ENCODE measurements at regions not wholly inside any gene's neighbourhood (a gene's known extent, or its start where the extent isn't known, plus 50 kb on each side); places are given as distances from the start of the nearest gene placed in this dataset.

DNA sequence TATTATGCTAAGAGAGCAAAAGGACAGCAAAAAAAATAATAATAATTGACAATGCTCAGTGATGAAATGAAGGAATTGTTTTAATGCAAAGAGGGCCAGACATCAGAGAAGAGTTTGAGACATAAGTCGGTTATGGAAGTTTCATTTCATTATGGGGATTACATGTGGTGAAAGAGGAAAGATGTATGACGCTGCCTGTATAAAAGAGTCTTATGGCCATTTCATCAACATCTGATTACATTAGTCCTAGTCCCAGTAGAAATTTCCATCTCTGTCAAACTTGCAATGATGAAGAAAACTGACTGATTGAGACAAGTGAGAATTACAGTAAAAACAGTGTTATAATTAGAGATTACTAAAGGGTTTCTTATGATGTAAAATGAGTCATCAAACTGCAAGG, 900.6 kb upstream of the CDH9 start:
- H3K9me3 ChIP-seq, result no peaks in the 10 kb centered on the region
- H3K4me1 ChIP-seq (replicated peaks), result no peaks in the 10 kb centered on the region
- 97% methylated on average over 2 of the region's 2 CpGs for WGBS
- no peaks in the 10 kb centered on the region for H3K27me3 ChIP-seq (replicated peaks; ENCODE audit: insufficient read depth)
- intact Hi-C loops (cut with DNase I), result no loop called here
- no peak overlapping the region for H3K27ac ChIP-seq
- DNase-seq (ENCODE audit: low spot score), result no peak
- H3K36me3 ChIP-seq, result no peaks in the 10 kb centered on the region
- no peak for TF ChIP-seq POLR2A (IDR thresholded peaks at IDR 0.05)
- no peak for TF ChIP-seq POLR2AphosphoS5 (IDR thresholded peaks at IDR 0.05)
- TF ChIP-seq, protein P1, sequence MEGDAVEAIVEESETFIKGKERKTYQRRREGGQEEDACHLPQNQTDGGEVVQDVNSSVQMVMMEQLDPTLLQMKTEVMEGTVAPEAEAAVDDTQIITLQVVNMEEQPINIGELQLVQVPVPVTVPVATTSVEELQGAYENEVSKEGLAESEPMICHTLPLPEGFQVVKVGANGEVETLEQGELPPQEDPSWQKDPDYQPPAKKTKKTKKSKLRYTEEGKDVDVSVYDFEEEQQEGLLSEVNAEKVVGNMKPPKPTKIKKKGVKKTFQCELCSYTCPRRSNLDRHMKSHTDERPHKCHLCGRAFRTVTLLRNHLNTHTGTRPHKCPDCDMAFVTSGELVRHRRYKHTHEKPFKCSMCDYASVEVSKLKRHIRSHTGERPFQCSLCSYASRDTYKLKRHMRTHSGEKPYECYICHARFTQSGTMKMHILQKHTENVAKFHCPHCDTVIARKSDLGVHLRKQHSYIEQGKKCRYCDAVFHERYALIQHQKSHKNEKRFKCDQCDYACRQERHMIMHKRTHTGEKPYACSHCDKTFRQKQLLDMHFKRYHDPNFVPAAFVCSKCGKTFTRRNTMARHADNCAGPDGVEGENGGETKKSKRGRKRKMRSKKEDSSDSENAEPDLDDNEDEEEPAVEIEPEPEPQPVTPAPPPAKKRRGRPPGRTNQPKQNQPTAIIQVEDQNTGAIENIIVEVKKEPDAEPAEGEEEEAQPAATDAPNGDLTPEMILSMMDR (IDR thresholded peaks at IDR 0.05), result no peak
- no peak overlapping the region for H3K4me3 ChIP-seq

DNA sequence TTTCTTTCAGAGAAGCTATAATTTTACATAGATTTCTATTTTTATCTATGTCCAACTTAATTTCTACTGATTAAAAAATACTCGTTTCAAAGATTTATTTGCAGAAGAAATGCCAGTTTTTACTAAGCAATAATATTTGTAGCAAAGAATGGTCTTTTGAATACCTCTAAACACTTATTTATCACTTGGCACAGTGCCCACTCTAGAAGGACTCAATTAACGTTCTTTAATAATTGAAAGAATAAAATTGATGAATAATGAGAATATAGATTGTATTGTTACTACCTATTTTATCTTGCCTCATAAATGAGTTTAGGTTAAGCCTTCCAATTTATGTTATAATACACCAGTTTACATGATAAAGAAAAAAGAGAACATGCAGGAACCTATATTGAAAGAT, 889.7 kb upstream of the CDH9 start:
- Histone ChIP-seq H3K27ac (no peak overlapping the region), H3K27me3 (replicated peaks; ENCODE audit: insufficient read depth) (no peaks in the 10 kb centered on the region), H3K4me1 (replicated peaks) (no peaks in the 10 kb centered on the region), H3K4me3 (no peak overlapping the region), H3K9me3 (no peaks in the 10 kb centered on the region), H3K36me3 (no peaks in the 10 kb centered on the region)
- intact Hi-C loops (cut with DNase I), result no loop called here
- DNase-seq (ENCODE audit: low spot score), result no peak
- TF ChIP-seq POLR2AphosphoS5 (IDR thresholded peaks at IDR 0.05) (no peak), POLR2A (IDR thresholded peaks at IDR 0.05) (no peak)
- TF ChIP-seq, protein P1 (IDR thresholded peaks at IDR 0.05), result no peak
- WGBS, result 69% methylated on average over 2 of the region's 2 CpGs

DNA sequence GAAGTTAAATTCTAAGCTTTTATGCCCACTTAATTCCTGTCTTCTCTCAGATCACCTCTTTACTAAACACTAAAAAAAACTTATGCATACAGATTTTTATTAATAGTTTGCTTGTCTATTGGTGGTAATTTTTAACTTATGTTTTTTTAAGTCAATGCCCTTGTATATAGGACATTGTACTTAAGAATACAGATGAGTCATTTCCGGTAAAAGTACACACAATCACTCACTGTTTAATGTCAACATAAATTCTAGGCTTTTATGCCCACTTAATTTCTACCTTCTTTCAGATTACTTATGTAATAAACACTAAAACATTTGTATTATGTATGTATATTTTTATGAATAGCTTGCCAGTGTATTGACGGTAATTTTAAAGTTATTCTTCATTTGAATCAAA, 872.8 kb upstream of the CDH9 start:
- intact Hi-C loops (cut with DNase I), result no loop called here
- TF ChIP-seq POLR2A (IDR thresholded peaks at IDR 0.05) (no peak), POLR2AphosphoS5 (IDR thresholded peaks at IDR 0.05) (no peak)
- TF ChIP-seq, protein P1 (IDR thresholded peaks at IDR 0.05), result no peak
- H3K36me3 ChIP-seq, result no peaks in the 10 kb centered on the region
- no peaks in the 10 kb centered on the region for H3K9me3 ChIP-seq
- 89% methylated on average over 2 of the region's 2 CpGs for WGBS
- no peaks in the 10 kb centered on the region for H3K4me1 ChIP-seq (replicated peaks)
- H3K27me3 ChIP-seq (replicated peaks; ENCODE audit: insufficient read depth), result no peaks in the 10 kb centered on the region
- no peak for DNase-seq (ENCODE audit: low spot score)
- H3K27ac ChIP-seq, result no peak overlapping the region
- no peak overlapping the region for H3K4me3 ChIP-seq

DNA sequence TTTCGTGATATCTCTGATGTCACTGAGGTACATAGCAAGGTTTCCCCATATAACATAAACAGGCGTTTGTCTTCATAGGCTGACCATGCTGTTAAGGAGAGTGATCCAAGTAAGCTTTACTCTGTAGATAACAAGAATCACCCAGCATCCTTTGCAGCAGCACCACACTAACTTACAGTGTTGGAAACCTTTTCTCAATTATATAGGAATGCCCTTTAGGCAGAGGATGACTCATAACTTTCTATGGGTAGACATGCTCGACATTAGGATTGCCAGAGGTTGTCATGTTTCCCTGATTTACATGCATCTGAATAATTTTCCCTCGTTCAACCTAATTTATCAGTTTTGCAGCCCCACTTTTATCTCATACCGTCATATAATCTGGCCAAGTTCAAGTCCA, 870.0 kb upstream of the CDH9 start:
- no peak for DNase-seq (ENCODE audit: low spot score)
- intact Hi-C loops (cut with DNase I), result no loop called here
- Histone ChIP-seq H3K27ac (no peak overlapping the region), H3K4me3 (no peak overlapping the region), H3K36me3 (no peaks in the 10 kb centered on the region), H3K4me1 (replicated peaks) (no peaks in the 10 kb centered on the region), H3K9me3 (no peaks in the 10 kb centered on the region), H3K27me3 (replicated peaks; ENCODE audit: insufficient read depth) (no peaks in the 10 kb centered on the region)
- TF ChIP-seq, protein P1 (IDR thresholded peaks at IDR 0.05), result no peak
- TF ChIP-seq POLR2AphosphoS5 (IDR thresholded peaks at IDR 0.05) (no peak), POLR2A (IDR thresholded peaks at IDR 0.05) (no peak)
- 76% methylated on average over 5 of the region's 5 CpGs for WGBS

DNA sequence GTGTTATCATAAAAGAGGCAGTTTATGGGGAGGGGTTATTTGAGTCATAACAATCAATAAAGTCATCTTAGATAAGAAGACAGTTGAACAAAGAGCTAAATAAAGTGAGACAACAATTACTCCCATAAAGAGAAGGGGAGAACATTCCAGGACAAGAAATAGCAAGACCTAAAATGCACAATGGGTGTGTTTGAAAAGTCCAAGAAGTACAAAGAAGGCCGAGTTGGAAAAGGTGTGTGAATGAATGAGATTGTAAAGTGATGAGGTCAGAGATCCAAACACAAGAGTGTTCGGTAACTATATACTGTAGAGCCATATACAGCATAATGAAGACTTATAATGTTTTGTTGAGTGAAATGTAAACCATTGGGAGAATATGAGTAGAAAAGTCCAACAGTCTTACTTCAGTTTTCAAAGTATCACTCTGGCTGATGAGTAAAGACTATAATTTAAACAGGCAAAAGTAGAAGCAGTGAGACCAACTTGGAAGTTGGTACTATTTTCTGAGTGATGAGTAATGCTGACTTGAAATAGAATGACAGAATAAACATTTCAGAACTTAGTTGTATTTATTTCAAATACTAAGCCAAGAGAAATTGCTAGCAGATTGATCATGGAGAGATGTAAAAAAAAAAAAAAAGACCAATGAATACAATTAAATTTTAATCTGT, 868.7 kb upstream of the CDH9 start:
- no peak overlapping the region for H3K4me3 ChIP-seq
- no peak for DNase-seq (ENCODE audit: low spot score)
- TF ChIP-seq POLR2A (IDR thresholded peaks at IDR 0.05) (no peak), POLR2AphosphoS5 (IDR thresholded peaks at IDR 0.05) (no peak)
- TF ChIP-seq, protein P1 (IDR thresholded peaks at IDR 0.05), result no peak
- WGBS, result 37% methylated on average over 2 of the region's 2 CpGs
- H3K9me3 ChIP-seq, result no peaks in the 10 kb centered on the region
- H3K4me1 ChIP-seq (replicated peaks), result no peaks in the 10 kb centered on the region
- no peaks in the 10 kb centered on the region for H3K27me3 ChIP-seq (replicated peaks; ENCODE audit: insufficient read depth)
- no peaks in the 10 kb centered on the region for H3K36me3 ChIP-seq
- intact Hi-C loops (cut with DNase I), result no loop called here
- no peak overlapping the region for H3K27ac ChIP-seq

Measured in prostate gland (tissue), 2 donors.